GM18526 (cell line): ENCODE measurements at regions not wholly inside any gene's neighbourhood (a gene's known extent, or its start where the extent isn't known, plus 50 kb on each side); places are given as distances from the start of the nearest gene placed in this dataset.

Source experiments
- POLR2A ChIP-seq: IDR thresholded peaks from 3 replicates; pipeline ENCODE4 v1.6.1; 2011; ENCODE audit not compliant: insufficient read length; ENCODE audit errors: extremely low read depth

DNA sequence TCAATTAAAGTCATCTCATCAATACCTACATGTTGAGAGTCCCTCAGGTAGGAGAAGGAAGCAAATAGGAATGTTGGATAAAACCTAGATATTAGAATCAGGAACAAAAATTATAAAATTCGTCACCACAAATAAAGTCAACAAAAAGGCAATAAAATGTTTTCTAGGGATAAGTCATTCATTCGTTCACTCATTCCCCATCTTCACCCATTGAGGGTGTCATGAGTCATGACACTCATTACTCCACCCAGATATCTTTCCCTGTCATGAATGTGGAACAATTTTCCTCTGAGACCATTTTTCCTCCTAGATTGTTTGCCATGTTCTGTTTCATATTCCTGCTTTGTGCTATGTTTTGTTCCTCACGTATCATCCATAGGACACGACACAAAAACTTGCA lies 50.9 kb upstream of the OLIG3 start:
- no peak for TF ChIP-seq POLR2A

DNA sequence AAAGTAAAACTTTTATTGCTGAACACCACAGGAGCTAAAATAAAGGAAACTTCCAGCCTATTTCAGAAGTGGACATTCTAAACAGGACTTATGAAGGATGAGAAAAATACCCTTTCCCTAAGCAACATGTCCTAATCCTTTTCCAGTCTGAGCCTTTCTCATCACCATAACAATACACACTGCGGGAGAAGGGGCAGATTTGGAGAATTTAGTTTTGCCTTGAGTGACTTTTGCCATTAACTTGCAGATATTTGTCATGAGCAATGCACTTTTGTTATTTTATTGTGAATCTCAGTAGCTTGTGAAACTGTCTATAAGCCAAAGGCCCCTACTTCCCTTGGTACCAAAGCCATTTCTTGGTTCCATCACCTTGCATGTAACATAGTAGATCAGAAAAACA lies 53.0 kb upstream of the OLIG3 start:
- no peak for TF ChIP-seq POLR2A

DNA sequence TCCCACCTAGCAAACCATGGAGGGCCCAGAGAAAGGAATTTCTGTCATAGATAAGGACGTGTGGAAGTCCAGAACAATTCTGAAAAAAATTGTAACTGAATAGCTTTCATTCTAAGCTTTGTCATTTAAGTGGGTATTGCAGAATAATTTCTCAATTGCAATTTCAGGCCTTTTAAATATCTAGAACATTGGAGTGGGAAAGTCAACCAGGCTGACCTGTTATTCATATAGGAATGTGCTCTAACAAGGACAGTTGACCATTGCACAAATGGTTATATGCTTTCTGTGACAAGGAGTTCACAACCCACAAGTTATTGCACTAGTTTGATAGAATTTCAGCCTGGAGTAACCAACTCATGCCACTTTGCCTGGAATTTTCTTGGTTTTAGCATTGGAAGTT lies 53.4 kb upstream of the OLIG3 start:
- no peak for TF ChIP-seq POLR2A

DNA sequence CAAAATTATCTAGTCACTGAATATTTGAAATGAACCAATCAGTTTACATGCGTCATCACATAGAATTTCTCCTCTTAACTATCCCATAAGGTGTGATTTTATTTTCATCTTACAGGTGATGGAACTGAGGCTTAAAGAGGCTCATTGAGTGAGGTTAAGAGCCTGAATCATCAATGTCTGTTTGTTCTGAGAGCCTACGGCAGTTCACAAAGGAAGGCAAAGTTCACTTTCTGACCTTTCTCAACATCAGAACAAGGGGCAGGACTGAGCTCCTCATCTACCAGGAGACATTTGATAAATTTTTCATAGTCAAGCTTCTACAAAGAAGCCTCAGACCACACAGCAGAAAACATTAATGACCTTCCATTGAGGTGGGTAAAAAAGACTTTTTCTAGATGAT lies 54.9 kb upstream of the OLIG3 start:
- no peak for TF ChIP-seq POLR2A

DNA sequence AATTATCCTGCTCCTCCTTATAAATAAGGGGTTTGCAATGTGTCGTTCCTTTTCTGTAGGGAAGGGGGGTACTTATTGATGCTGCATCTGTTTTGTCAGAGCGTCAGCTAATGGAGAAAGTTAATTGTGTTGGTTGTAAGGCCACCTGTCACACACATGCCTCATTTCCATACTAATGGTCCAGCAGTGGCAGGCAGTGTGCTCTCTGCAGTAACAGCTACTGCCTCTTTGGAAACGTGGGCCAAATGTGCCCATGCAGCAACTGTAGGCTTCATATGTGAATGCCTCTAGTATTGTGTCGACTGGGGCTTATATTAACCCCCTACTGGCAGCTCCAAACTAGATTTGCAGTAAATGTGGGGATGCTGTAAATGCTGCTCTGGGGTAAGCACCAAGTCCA lies 56.3 kb upstream of the OLIG3 start:
- TF ChIP-seq POLR2A = no peak

DNA sequence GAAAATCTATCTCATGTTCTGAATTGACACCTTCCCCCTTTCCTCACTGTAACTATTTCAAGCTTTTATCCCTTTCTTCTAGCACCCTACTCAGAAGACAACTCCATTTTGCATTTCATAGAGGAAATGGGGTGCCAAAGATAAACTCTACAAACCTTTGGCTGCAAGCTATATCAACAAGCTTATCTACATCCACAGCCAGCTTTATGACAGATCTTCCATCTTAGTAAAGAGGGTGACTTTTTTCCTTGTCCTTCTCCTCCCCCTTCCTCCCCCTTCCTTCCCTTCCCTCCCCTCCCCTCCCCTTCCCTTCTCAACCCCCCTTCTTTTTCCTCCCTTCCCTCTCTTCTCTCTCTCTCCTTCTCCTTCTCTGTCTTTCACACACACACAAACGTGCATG lies 58.0 kb upstream of the OLIG3 start:
- TF ChIP-seq POLR2A = no peak

GRCh38 chr6:137552809-137553208 lies 58.6 kb upstream of the OLIG3 start:
- TF ChIP-seq POLR2A = no peak

GRCh38 chr6:137560184-137560563 lies 66.0 kb upstream of the OLIG3 start:
- TF ChIP-seq POLR2A = no peak

DNA sequence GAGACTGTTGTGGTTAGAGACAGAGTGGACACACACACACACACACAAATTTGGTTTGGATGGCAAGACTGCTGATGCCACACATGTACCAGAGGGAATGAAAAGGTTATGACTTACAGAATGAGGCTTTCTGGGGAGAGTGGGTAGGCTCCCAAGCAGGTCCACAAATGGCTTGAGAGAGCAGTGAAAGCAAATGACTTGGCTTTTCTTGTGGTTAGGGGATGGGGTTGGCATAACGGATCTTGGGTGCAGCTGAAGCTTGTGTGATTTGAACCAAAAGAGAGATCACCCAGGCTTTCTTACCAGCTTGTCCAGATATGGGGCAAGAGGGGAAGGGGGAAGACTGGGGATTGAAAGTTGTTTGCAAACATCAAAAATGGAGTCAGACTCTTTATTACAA lies 73.9 kb upstream of the OLIG3 start:
- no peak for TF ChIP-seq POLR2A

DNA sequence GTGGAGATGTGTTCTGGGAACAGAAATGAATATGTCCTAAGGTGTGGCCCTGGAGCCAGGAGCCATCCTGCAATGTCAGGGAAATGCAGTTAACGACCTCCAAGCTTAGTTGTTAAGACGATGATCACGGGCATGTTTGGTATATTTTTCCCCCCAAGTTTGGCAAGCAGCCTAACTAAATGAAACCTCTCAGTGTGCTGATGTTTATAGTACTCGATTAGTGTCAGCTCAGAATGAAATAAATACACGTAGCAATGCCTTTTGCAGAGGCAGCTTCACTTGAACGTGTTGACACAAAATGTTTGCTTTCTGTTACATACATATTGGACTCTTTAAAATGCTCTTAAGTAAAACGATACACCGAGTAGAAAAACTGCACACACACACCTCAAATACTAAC lies 76.2 kb upstream of the OLIG3 start:
- TF ChIP-seq POLR2A = no peak

GRCh38 chr6:137571854-137572253 lies 77.7 kb upstream of the OLIG3 start:
- no peak for TF ChIP-seq POLR2A

GRCh38 chr6:137573739-137574138 lies 79.5 kb upstream of the OLIG3 start:
- TF ChIP-seq POLR2A = no peak

DNA sequence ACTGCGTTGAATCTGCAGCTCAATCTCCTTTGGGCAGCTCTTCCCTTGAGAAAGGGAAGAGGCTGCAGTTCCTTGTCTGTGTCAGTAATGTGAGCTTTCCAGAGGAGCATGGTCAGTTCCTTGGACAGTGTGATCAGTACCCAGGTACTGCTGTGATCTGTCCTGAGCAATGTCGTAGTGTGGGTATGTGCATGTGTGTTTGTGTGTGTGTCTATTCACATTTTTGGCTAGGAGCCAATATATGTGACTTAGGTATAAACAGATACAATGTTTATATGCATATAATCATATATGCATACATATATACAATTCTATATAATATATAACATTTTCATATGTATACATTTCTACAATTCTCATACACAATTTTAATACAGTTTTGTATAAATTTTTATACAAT lies 85.4 kb upstream of the OLIG3 start:
- TF ChIP-seq POLR2A = no peak

GRCh38 chr6:137581019-137581707 lies 87.0 kb upstream of the OLIG3 start:
- no peak for TF ChIP-seq POLR2A

DNA sequence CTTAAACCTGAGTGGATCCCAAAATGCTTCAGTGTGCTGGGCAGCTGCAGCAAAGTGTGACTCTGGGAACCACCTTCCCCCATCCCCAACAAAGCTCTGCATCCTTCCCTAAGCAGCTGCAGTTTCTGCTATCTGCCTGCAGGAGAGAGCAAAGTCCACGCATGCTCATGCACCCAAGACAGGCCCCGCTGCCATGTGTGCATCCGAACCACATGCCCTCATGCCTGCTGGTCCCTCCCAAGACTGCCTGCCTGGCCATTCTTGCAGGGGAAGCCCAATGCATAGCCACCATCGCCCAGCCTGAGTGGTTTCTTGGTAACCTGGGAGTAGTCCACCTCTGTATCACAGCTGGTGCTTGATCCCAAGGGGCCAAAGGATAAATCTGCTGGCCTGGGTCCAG lies 94.3 kb upstream of the OLIG3 start:
- no peak for TF ChIP-seq POLR2A

DNA sequence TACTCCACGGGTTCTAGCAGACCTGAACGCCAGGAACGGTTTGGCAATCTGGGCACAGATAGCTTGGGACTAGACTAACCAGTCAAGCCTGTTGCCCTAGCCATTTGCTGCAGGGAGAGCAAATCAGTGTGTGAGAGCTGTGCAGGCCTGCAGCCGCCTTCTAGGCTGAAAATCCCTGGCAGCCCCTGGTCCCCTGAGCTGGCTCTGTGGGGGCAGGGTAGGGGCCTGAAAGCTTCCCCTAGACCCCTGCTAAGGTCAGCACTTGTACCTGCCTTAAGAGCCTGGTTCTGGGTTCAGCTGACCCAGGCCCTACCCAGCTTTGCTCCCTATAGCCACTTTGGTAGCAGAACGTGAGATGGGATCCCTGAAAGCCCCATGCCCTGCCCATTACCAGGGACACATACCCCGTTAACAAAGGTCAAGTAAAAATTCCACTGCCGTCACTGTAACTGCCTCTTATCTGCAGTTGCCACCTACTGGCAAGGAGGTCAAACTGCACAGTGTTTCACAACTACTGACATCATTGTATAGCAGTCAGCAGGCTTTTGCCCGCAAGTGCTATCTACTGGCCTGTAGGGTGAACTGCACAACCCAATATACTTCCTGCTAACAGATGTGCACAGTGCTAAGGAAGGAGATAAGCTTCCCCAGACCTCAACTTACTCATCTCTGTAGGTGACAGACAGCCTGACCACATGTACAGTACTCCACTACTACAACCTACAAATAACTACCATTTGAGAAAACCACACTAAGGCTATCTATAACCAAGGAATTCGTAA lies 95.1 kb upstream of the OLIG3 start:
- TF ChIP-seq POLR2A = no peak

DNA sequence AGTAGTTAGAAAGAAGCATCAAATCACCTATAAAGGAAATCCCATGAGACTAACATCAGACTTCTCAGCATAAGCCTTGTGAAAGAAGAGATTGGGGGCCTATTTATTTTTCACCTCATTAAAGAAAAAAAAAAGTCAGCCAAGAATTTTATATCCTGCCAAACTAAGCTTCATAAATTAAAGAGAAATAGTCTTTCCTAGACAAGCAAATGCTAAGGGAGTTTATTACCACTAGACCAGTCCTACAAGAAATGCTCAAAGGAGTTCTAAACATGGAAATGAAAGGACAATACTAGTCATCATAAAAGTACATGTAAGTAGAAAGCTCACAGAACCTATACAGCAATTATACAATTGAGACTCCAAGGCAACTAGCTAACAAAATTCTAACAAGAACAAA lies 96.5 kb upstream of the OLIG3 start:
- no peak for TF ChIP-seq POLR2A
